ENCODE measurements at regions not wholly inside any gene's neighbourhood (a gene's known extent, or its start where the extent isn't known, plus 50 kb on each side); places are given as distances from the start of the nearest gene placed in this dataset.

GRCh38 chr1:109846846-109847245 is 63.8 kb upstream of the CSF1 start:
- TF ChIP-seq CTCF (conservative IDR thresholded peaks at IDR 0.05): no peak
- TF ChIP-seq ZFX (IDR thresholded peaks at IDR 0.05): no peak

Data from C4-2B (cell line).